ENCODE measurements at regions not wholly inside any gene's neighbourhood (a gene's known extent, or its start where the extent isn't known, plus 50 kb on each side); places are given as distances from the start of the nearest gene placed in this dataset.

GRCh38 chr4:130306566-130306965, 1210.6 kb downstream of the C4orf33 start:
- TF ChIP-seq GABPB1 (CRISPR knock-in tag; IDR thresholded peaks at IDR 0.05), result no peak
- TF ChIP-seq CTCF (IDR thresholded peaks at IDR 0.05 in 2 of 3, conservative IDR thresholded peaks at IDR 0.05 in 1 of 3; ENCODE audit: insufficient read depth in 2 of 3, low read depth in 1 of 3, low read length in 3 of 3), result no peak
- no peak for TF ChIP-seq SAP30 (IDR thresholded peaks at IDR 0.05; ENCODE audit: borderline replicate concordance, insufficient read depth, low read depth, low read length, poor library complexity, severe bottlenecking)
- no peak for TF ChIP-seq MAX (CRISPR knock-in tag; IDR thresholded peaks at IDR 0.05)
- no peak for TF ChIP-seq ZKSCAN1 (IDR thresholded peaks at IDR 0.05; ENCODE audit: low read depth, low read length)
